Ecto neural progenitor cell (in vitro differentiated cells): ENCODE measurements at regions not wholly inside any gene's neighbourhood (a gene's known extent, or its start where the extent isn't known, plus 50 kb on each side); places are given as distances from the start of the nearest gene placed in this dataset.
A peak's percentile ranks its signal among the peaks of the same experiment; 100 is the strongest.
"Not testable (repeated sequence)": the region's sequence is repeated elsewhere in the genome, so short reads cannot be mapped to it uniquely, and the experiment has no call there.

Source experiments
- DNase-seq: peaks from one replicate; pipeline ENCODE4 v3.0.0-alpha.2; 2018; ENCODE audit warnings: low spot score

DNA sequence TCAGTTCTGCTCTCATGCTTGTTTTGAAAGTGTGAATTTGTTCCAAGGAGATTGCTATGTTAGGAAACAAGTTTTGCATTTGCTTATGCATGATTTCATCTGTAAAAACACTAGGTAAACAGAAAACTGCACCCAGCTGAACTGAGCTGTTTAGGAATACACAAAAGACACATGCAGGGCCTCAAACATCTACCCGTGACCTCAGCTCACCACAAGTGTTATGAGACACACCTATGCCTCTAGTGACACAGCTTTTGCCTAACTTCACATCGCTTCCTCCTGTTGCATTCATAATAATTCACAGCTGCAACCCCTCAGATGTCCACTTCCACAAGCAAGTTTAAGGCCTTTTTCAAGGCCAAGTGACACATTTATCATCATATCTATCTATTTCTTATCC lies 98.0 kb upstream of the SLC24A3 start:
- DNase-seq: peak; percentile 4

- peak; percentile 6 for DNase-seq
These were observed 96.9 kb upstream of the SLC24A3 start for GRCh38 chr20:19115581-19115980.

DNA sequence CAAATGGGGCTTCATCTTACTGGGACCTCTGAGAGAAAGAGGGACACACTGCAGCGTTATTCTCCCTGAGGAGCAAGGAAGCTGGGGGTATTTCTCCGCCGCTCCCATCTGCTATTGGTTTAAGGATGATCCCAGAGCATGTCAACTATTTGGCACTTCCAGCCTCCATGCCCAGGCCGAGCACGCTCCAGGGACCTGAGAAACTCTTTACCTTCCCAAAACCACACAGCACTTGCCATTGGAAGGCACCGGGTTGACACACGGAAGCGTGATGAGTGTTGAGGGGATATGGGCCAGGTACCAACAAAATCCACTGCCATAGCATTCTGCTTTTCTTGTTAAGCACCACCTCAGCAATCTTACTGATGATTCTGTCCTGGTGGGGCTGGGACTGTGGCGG lies 92.4 kb upstream of the SLC24A3 start:
- peak; percentile 14 for DNase-seq

DNA sequence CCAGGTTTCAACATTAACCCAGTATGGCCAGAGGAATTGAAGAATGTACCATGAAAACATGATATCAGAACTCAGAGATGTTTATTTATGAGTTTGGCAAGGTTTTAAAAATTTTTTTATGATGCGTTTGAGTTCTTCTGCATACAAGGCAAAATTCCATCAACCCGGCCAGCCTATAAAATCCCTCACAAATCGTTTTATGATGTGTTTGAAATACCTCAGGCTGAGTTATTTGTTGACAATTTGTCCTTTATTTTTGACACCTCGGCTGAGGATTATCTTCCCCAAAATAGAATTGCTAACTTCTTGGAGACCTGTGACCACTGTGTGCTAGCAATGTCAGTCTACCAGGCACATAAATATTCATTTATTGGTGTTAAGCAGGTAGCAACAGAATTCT lies 91.9 kb upstream of the SLC24A3 start:
- DNase-seq: no peak

GRCh38 chr20:19121463-19121862 lies 91.0 kb upstream of the SLC24A3 start:
- no peak for DNase-seq

DNA sequence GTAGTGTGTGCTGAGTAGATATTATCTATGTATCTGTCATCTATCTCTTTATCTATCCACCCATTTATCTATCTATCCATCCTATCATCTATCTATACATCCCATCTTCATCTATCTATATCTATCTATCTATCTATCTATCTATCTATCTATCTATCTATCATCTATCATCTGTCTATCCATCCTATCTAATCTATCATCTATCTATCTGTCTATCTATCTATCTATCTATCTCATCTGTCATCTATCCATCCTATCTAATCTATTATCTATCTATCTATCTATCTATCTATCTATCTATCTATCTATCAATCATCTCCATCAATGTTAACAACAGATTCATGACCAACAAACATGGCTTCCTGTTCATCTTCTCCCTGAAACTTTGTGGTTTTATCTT lies 90.5 kb upstream of the SLC24A3 start:
- DNase-seq: no peak

GRCh38 chr20:19122395-19122794 lies 90.0 kb upstream of the SLC24A3 start:
- DNase-seq: no peak

DNA sequence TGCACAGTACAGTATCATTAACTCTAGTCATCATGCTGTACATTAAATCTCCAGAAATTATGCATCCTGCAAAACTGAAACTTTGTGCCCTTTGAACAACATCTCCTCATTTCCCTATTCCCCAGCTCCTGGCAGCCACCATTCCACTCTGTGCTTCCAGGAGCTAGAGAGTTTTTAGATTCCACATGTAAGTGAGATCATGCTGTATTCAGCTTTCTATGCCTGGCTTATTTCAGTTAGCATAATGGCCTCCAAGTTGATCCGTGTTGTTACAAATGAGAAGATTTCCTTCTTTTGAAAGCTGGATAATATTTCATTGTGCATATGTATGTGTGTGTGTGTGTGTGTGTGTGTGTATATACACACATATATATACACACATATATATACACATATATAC lies 86.9 kb upstream of the SLC24A3 start:
- no peak for DNase-seq

GRCh38 chr20:19129306-19129705 lies 83.1 kb upstream of the SLC24A3 start:
- no peak for DNase-seq

GRCh38 chr20:19129976-19130612 lies 82.3 kb upstream of the SLC24A3 start:
- no peak for DNase-seq

DNA sequence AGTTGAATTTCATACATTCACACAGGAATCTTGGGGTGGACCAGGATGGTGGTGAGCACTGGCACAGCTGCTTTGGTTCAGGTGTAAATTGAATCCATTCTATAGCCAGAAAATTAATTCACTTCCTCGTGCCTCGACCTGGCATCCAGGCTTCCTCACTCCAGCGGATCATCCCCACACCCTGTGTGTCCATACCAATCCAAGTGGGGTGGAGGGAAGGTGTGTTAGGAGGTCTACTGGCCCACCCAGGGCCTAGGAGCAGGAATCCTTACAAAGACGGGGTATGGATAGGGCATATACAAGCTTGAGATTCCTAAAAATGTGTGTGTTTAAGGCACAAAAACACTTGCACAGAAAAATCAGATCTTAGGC lies 81.8 kb upstream of the SLC24A3 start:
- DNase-seq: no peak

DNA sequence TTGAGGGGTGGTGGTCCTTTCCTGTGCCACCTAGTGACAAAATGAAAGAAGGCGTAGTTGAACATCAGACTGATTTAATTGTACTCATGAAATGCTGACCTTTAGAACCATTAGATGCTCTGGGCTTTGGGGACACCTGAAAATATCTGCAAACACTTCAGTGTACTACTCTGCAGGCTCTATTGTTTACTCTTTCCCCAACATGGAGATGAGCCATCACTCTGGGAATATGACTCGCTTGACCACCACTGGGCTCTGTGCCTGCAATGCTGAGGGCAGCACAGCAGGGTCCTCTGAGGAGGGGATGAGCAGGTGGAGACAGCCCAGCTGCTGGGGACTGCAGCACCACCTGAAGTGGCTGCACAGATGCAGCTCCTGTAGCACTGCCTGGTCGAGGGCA lies 74.8 kb upstream of the SLC24A3 start:
- no peak for DNase-seq

DNA sequence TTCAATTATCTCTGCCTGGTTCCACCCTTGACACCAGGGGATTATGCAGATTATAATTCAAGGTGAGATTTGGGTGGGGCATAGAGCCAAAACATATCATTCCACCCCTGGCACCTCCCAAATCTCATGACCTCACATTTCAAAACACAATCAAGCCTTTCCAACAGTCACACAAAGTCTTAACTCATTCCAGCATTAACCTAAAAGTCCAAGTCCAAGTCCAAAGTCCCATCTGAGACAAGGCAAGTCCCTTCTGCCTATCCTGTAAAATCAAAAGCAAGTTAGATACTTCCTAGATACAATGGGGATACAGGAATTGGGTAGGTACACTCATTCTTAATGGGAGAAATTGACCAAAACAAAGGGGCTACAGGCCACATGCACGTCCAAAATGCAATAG lies 73.7 kb upstream of the SLC24A3 start:
- no peak for DNase-seq

- not testable (repeated sequence) for DNase-seq
These were observed 72.9 kb upstream of the SLC24A3 start for GRCh38 chr20:19139584-19139983.

DNA sequence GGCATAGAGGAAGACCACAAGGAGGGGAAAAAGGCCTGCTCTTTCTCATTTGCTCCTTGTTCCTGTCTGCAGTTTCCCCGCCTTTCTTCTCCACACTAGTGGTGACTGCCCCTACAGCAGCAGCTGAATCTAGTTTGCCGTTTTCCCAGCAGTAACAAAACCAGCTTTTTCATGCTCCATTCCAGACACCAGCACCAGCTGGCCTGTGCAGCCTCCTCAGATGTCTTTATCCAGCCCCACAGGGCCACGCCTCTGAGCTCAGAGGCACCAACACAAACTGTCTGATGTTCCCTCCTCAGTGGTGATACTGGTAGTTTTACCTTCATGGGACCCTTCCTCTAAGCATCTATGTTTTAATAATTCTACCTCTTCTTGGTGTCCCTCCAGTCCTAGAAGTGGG lies 70.4 kb upstream of the SLC24A3 start:
- no peak for DNase-seq

DNA sequence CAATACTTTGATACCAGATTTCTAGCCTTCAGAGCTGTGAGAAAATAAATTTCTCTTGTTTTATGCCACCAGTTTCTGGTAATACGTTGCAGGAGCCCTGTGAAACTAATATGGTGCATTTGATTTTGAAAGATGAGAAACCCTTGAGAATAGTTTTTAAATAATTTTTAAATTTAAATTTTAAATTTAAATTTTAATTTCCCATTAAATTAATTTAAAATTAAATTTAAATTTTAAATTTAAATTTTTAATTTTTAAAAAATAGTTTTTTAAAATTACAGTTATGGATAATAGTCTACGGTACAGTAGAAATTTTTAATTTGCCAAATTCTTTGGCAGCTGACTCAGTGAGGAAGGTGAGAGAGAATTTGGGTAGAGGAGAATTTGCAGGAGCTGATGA lies 68.6 kb upstream of the SLC24A3 start:
- no peak for DNase-seq

- no peak for DNase-seq
These were observed 51.1 kb upstream of the SLC24A3 start for GRCh38 chr20:19161336-19161735.
